ENCODE measurements at regions not wholly inside any gene's neighbourhood (a gene's known extent, or its start where the extent isn't known, plus 50 kb on each side); places are given as distances from the start of the nearest gene placed in this dataset.

DNA sequence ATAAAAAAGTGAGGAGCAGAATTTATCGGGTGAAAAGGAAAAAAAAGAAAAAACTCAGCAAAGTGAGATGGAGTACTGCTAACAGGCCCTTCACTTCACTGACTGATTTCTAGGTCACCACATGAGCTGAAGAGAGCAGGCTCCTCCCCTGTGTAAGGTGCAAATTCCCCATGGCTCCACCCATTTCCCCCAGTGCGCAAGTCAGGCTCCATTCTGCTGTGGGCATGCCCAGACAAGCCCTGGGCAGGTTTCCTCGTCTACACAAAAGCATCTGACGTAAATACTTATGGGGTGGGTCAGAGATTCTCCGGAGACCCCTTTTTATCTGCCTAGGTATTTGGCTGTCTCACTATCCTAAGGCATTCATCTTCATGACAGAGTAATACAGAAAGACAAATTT lies 157.9 kb downstream of the MAGEB5 start:
- Histone ChIP-seq H3K4me1 (no peaks in the 10 kb centered on the region), H3K9ac (no peak overlapping the region), H3K36me3 (no peaks in the 10 kb centered on the region), H3K27me3 (peaks cover 52 to 93% (median 77%) of the 10 kb centered on the region in 11 experiments), H3K4me3 (no peak overlapping the region), H3K9me3 (replicated peaks in 1 of 11) (peaks cover 1 to 12% (median 4%) of the 10 kb centered on the region in 11 experiments; a peak in 20 of 22 replicates), H3K27ac (no peak overlapping the region), H3K4me2 (no peak overlapping the region), H4K20me1 (no peaks in the 10 kb centered on the region)
- TF ChIP-seq Cebpa-rat (IDR thresholded peaks at IDR 0.05) = no peak

GRCh38 chrX:26352891-26353430 lies 137.0 kb downstream of the MAGEB5 start:
- no peaks in the 10 kb centered on the region for H3K4me1 ChIP-seq
- H3K9me3 ChIP-seq (replicated peaks in 1 of 11) = peaks cover 0 to 4% (median 0%) of the 10 kb centered on the region in 11 experiments; a peak in 1 of 22 replicates
- no peak overlapping the region for H3K4me2 ChIP-seq
- H3K27ac ChIP-seq = no peak overlapping the region
- TF ChIP-seq Cebpa-rat (IDR thresholded peaks at IDR 0.05) = no peak
- no peaks in the 10 kb centered on the region; a peak in 1 of 22 replicates for H4K20me1 ChIP-seq
- no peak overlapping the region for H3K9ac ChIP-seq
- no peaks in the 10 kb centered on the region for H3K36me3 ChIP-seq
- no peak overlapping the region for H3K4me3 ChIP-seq
- H3K27me3 ChIP-seq = peaks cover 67 to 98% (median 93%) of the 10 kb centered on the region in 11 experiments

DNA sequence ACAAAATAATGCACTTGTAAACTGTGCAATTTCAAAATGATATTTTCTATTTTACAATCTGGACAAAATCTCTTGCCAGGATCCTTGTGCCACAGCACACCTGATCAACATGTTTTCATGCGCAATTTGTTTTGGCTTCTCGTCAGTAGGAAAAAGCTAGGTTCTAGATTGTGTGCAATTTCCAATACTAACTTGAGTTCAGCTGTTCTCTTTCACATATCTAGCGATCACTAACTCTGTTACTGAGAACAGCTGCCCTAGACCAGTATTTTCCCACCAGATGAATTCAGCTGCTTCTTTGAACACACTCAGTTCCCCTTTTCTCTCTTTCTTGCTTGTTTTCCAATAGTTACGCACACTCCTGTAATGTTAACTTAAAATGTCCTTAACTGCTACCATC lies 131.2 kb downstream of the MAGEB5 start:
- Histone ChIP-seq H3K9me3 (replicated peaks in 1 of 11) (peaks cover 0 to 7% (median 0%) of the 10 kb centered on the region in 11 experiments; a peak in 3 of 22 replicates), H4K20me1 (no peaks in the 10 kb centered on the region; a peak in 1 of 22 replicates), H3K4me3 (no peak overlapping the region), H3K9ac (no peak overlapping the region), H3K36me3 (no peaks in the 10 kb centered on the region), H3K4me2 (no peak overlapping the region), H3K27me3 (peaks cover 49 to 95% (median 89%) of the 10 kb centered on the region in 11 experiments), H3K4me1 (no peaks in the 10 kb centered on the region), H3K27ac (no peak overlapping the region)
- no peak for TF ChIP-seq Cebpa-rat (IDR thresholded peaks at IDR 0.05)

- H3K4me3 ChIP-seq = no peak overlapping the region
These were observed 118.3 kb downstream of the MAGEB5 start for GRCh38 chrX:26334232-26334631.

DNA sequence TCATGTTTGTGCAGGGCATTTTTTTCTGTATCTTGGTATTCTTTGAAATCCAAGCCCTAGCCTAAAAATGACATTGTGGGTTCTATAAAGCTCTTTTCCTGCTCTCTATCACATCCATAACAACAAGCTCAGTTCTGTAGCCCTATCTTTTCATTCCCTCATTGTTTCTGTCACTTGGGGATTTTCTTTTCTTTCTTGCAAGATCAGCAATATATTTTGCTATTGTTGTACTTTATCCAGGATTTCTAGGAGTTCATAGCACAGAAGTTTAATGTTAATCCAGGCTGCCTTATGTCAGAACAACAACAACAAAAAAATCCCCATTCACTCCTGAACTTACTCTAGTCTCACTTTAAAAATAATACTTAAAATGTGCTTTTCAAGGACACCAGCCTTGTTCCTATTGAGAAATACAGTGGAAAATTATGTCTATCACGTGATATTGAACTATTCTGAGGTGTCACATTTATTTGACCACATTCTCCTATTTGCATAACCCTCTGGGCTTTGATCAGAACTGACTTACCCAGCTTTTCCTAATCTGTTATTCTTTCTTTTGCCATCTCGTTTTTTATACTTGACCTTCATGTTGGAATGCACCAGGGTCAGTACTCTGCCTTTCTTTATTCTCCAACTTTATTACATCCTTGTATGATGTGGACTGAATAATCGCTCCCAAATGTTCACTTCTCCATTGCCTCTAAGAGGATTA lies 112.8 kb downstream of the MAGEB5 start:
- peaks cover 59 to 95% (median 87%) of the 10 kb centered on the region in 11 experiments for H3K27me3 ChIP-seq
- TF ChIP-seq Cebpa-rat (IDR thresholded peaks at IDR 0.05) = no peak
- no peaks in the 10 kb centered on the region; a peak in 3 of 22 replicates for H4K20me1 ChIP-seq
- H3K9ac ChIP-seq = no peak overlapping the region
- no peak overlapping the region for H3K4me3 ChIP-seq
- H3K9me3 ChIP-seq (replicated peaks in 1 of 11) = peaks cover 0 to 3% (median 0%) of the 10 kb centered on the region in 11 experiments; a peak in 2 of 22 replicates
- H3K4me2 ChIP-seq = no peak overlapping the region
- H3K4me1 ChIP-seq = no peaks in the 10 kb centered on the region
- no peak overlapping the region for H3K27ac ChIP-seq
- no peaks in the 10 kb centered on the region for H3K36me3 ChIP-seq

More at GRCh38 chrX:26334232-26334631, 118.3 kb downstream of the MAGEB5 start:
- Histone ChIP-seq H3K9me3 (replicated peaks in 1 of 11) (peaks cover 0 to 17% (median 8%) of the 10 kb centered on the region in 11 experiments; a peak in 5 of 22 replicates), H3K27me3 (peaks cover 32 to 96% (median 88%) of the 10 kb centered on the region in 11 experiments), H3K4me2 (no peak overlapping the region), H4K20me1 (no peaks in the 10 kb centered on the region; a peak in 2 of 22 replicates), H3K9ac (no peak overlapping the region), H3K27ac (no peak overlapping the region), H3K36me3 (no peaks in the 10 kb centered on the region), H3K4me1 (no peaks in the 10 kb centered on the region)
- TF ChIP-seq Cebpa-rat (IDR thresholded peaks at IDR 0.05) = no peak

GRCh38 chrX:26309262-26309661 lies 93.3 kb downstream of the MAGEB5 start:
- no peak overlapping the region for H3K9ac ChIP-seq
- no peaks in the 10 kb centered on the region for H3K4me1 ChIP-seq
- no peaks in the 10 kb centered on the region for H3K36me3 ChIP-seq
- no peaks in the 10 kb centered on the region for H4K20me1 ChIP-seq
- H3K9me3 ChIP-seq (replicated peaks in 1 of 11) = no peaks in the 10 kb centered on the region
- H3K27me3 ChIP-seq = peaks cover 59 to 87% (median 75%) of the 10 kb centered on the region in 11 experiments
- no peak overlapping the region for H3K4me2 ChIP-seq
- no peak for TF ChIP-seq Cebpa-rat (IDR thresholded peaks at IDR 0.05)
- H3K4me3 ChIP-seq = no peak overlapping the region
- H3K27ac ChIP-seq = no peak overlapping the region

DNA sequence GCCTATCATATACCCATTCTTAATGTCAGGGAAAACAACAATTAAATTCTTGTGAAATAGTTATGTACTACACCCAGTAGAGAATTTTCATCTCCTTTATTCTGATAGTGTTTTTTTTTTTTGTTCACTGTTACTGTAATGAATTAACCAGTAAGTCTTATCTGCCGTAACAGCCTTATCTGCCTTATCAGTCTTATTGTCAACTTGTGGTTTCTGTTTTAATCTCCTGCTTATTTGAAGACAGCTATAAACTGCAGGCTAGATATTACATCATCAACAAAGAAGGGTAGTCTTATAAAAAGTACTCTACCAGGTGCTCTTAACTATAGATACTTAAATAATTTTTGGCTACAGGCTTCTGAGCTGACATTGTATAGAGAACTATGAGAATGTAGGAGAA lies 79.5 kb downstream of the MAGEB5 start:
- H3K4me1 ChIP-seq = no peaks in the 10 kb centered on the region
- H3K27me3 ChIP-seq = peaks cover 51 to 88% (median 78%) of the 10 kb centered on the region in 11 experiments
- no peak overlapping the region for H3K4me2 ChIP-seq
- no peaks in the 10 kb centered on the region for H3K9me3 ChIP-seq (replicated peaks in 1 of 11)
- no peaks in the 10 kb centered on the region for H3K36me3 ChIP-seq
- H3K4me3 ChIP-seq = no peak overlapping the region
- TF ChIP-seq Cebpa-rat (IDR thresholded peaks at IDR 0.05) = no peak
- H3K27ac ChIP-seq = no peak overlapping the region
- no peaks in the 10 kb centered on the region; a peak in 1 of 22 replicates for H4K20me1 ChIP-seq
- H3K9ac ChIP-seq = no peak overlapping the region

- no peak for TF ChIP-seq Cebpa-rat (IDR thresholded peaks at IDR 0.05)
- Histone ChIP-seq H3K9ac (no peak overlapping the region), H3K4me2 (no peak overlapping the region), H3K4me1 (no peaks in the 10 kb centered on the region), H3K9me3 (replicated peaks in 1 of 11) (0 out of 22 replicates have a peak, but pooled peaks cover 0 to 6% (median 0%) of the 10 kb centered on the region in 11 experiments), H3K27ac (no peak overlapping the region), H4K20me1 (no peaks in the 10 kb centered on the region), H3K4me3 (no peak overlapping the region), H3K27me3 (peaks cover 30 to 89% (median 69%) of the 10 kb centered on the region in 11 experiments), H3K36me3 (no peaks in the 10 kb centered on the region)
These were observed 70.9 kb downstream of the MAGEB5 start for GRCh38 chrX:26286836-26287235.

Data from BLaER1 treated with 17β-estradiol and CSF1 and Interleukin-3, amounts not matched to agents 10 nM and 100 nM (cell line).